Sigmoid colon (tissue), 4 donors: ENCODE measurements at regions not wholly inside any gene's neighbourhood (a gene's known extent, or its start where the extent isn't known, plus 50 kb on each side); places are given as distances from the start of the nearest gene placed in this dataset.

Source experiments
- POLR2A ChIP-seq, 2 donors: fragments of 450-650 bp; IDR thresholded peaks; one replicate each; pipeline ENCODE4 v1.6.1; 2016; ENCODE audit warnings: antibody characterized with exemption in 2 of 2, mild to moderate bottlenecking in 2 of 2, moderate library complexity in 2 of 2
- POLR2AphosphoS5 ChIP-seq, 4 donors: sonication (generic); formaldehyde crosslinking; IDR thresholded peaks; one replicate each; pipeline ENCODE4 v1.6.1; 2017; ENCODE audit warnings: antibody characterized with exemption in 4 of 4
- TF ChIP-seq, protein P1 (sequence below), 4 experiments: fragments of 450-650 bp in 3 of 4; fragments of 200-600 bp in 1 of 4; IDR thresholded peaks; one replicate each; pipeline ENCODE4 v1.5.1; 2016 to 2019; ENCODE audit warnings: antibody characterized with exemption in 4 of 4, mild to moderate bottlenecking in 3 of 4, moderate library complexity in 2 of 4

DNA sequence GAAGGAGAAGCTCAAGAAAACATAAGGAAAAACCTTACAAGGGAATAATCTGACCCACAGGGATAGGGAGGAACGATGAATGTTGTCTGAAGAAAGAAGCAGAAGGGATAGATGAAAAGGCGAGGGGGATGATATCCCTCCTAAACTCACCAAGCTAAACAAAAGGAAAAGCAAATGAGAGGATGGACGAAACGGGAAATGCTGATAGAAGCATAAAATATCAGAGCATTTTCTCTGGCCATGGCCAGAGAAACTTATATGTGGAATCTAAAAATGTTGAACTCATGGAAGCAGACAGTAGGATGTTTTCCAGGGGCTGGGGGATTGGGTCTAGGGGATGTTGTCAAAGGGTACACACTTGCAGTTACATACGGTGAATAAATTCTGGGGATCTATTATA, 148.4 kb upstream of the FOXQ1 start:
- TF ChIP-seq, protein P1, sequence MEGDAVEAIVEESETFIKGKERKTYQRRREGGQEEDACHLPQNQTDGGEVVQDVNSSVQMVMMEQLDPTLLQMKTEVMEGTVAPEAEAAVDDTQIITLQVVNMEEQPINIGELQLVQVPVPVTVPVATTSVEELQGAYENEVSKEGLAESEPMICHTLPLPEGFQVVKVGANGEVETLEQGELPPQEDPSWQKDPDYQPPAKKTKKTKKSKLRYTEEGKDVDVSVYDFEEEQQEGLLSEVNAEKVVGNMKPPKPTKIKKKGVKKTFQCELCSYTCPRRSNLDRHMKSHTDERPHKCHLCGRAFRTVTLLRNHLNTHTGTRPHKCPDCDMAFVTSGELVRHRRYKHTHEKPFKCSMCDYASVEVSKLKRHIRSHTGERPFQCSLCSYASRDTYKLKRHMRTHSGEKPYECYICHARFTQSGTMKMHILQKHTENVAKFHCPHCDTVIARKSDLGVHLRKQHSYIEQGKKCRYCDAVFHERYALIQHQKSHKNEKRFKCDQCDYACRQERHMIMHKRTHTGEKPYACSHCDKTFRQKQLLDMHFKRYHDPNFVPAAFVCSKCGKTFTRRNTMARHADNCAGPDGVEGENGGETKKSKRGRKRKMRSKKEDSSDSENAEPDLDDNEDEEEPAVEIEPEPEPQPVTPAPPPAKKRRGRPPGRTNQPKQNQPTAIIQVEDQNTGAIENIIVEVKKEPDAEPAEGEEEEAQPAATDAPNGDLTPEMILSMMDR (IDR thresholded peaks at IDR 0.05): no peak
- TF ChIP-seq POLR2AphosphoS5 (IDR thresholded peaks at IDR 0.05) (no peak), POLR2A (IDR thresholded peaks at IDR 0.05) (no peak)
